HepG2 (cell line): ENCODE measurements at regions not wholly inside any gene's neighbourhood (a gene's known extent, or its start where the extent isn't known, plus 50 kb on each side); places are given as distances from the start of the nearest gene placed in this dataset.

Source experiments
- ETV6 ChIP-seq: sonication (generic); formaldehyde crosslinking; conservative IDR thresholded peaks from 2 replicates; pipeline ENCODE4 v1.4.0; 2020; ENCODE audit warnings: missing genetic modification reagents
- EZH2 ChIP-seq: conservative IDR thresholded peaks from 2 replicates; pipeline ENCODE4 v1.6.1; 2012; ENCODE audit warnings: mild to moderate bottlenecking, low read depth, low read length, moderate library complexity
- HNRNPL ChIP-seq: fragments of 200-400 bp; formaldehyde crosslinking; IDR thresholded peaks from 2 replicates; pipeline ENCODE4 v1.6.1; 2017; ENCODE audit warnings: mild to moderate bottlenecking, low read depth, low read length
- POLR2A ChIP-seq, 2 experiments: IDR thresholded peaks; 2 replicates each; pipeline ENCODE4 v1.6.1; 2011; ENCODE audit warnings: low read depth in 2 of 2, low read length in 2 of 2, mild to moderate bottlenecking in 1 of 2, moderate library complexity in 1 of 2; ENCODE audit not compliant: insufficient read depth in 1 of 2
- RBM39 ChIP-seq: fragments of 200-400 bp; formaldehyde crosslinking; IDR thresholded peaks from one replicate; pipeline ENCODE4 v1.6.1; 2018; ENCODE audit warnings: antibody characterized with exemption, mild to moderate bottlenecking, low read depth, low read length; ENCODE audit not compliant: poor library complexity, severe bottlenecking
- TCF7 ChIP-seq: sonication (generic); IDR thresholded peaks from 2 replicates; pipeline ENCODE4 v1.6.1; 2016; ENCODE audit warnings: antibody characterized with exemption, low read depth
- ZFX ChIP-seq: sonication (generic); formaldehyde crosslinking; IDR thresholded peaks from 2 replicates; pipeline ENCODE4 v1.4.0; 2020; ENCODE audit warnings: mild to moderate bottlenecking, low read depth, missing genetic modification reagents, moderate library complexity
- ZNF776 ChIP-seq: sonication (generic); formaldehyde crosslinking; IDR thresholded peaks from 2 replicates; pipeline ENCODE4 v1.4.0; 2020; ENCODE audit warnings: mild to moderate bottlenecking, missing genetic modification reagents

GRCh38 chr5:110169461-110169860 is 479.7 kb downstream of the MAN2A1 start:
- TF ChIP-seq HNRNPL (no peak), RBM39 (no peak), EZH2 (no peak), POLR2A (IDR thresholded peaks at IDR 0.05; ENCODE audit: insufficient read depth in 1 of 2, low read depth in 2 of 2, low read length in 2 of 2) (no peak), TCF7 (no peak), ZNF776 (CRISPR knock-in tag) (no peak), ZFX (no peak), ETV6 (no peak)
